A673 (cell line): ENCODE measurements at regions not wholly inside any gene's neighbourhood (a gene's known extent, or its start where the extent isn't known, plus 50 kb on each side); places are given as distances from the start of the nearest gene placed in this dataset.

ENCODE experiments used
- BruUV-seq: library from RNA; stranded (reverse); fragments of 400-500 nt; replicated peaks from 2 replicates; lab custom pipeline; 2021; lab: Mats Ljungman, UMichigan
- CTCF ChIA-PET: fragments of 300-600 bp; sonication (Branson Sonifier 250); formaldehyde crosslinking; loops from one replicate; lab custom pipeline; 2022; ENCODE audit warnings: antibody characterized with exemption; lab: Charles Lee
- POLR2A ChIA-PET: fragments of 300-600 bp; sonication (Branson Sonifier 250); formaldehyde crosslinking; loops from one replicate; lab custom pipeline; 2022; ENCODE audit warnings: antibody characterized with exemption; ENCODE audit not compliant: low non-redundant PET; lab: Charles Lee
- DNase-seq: peaks from one replicate; pipeline ENCODE4 v3.0.0-alpha.2; 2015; ENCODE audit warnings: low spot score
- H3K27ac ChIP-seq: fragments of 200-600 bp; sonication (generic); 2 replicates; pipeline ENCODE4 v1.5.1; 2016; ENCODE audit warnings: mixed run types, low read depth, mild to moderate bottlenecking, mixed read lengths, antibody characterized with exemption, low read length; ENCODE audit not compliant: poor library complexity, severe bottlenecking
- H3K27me3 ChIP-seq: fragments of 200-600 bp; sonication (generic); replicated peaks from 2 replicates; pipeline ENCODE4 v1.6.1; 2017; ENCODE audit warnings: mixed run types, low read depth, mild to moderate bottlenecking, mixed read lengths, antibody characterized with exemption, low read length; ENCODE audit not compliant: insufficient read depth, poor library complexity
- H3K36me3 ChIP-seq: fragments of 200-600 bp; sonication (generic); 2 replicates; pipeline ENCODE4 v1.6.1; 2016; ENCODE audit warnings: mixed run types, mild to moderate bottlenecking, mixed read lengths, antibody characterized with exemption, low read length; ENCODE audit not compliant: insufficient read depth, poor library complexity, severe bottlenecking
- H3K4me1 ChIP-seq: fragments of 200-600 bp; sonication (generic); 2 replicates; pipeline ENCODE4 v1.6.1; 2017; ENCODE audit warnings: mixed run types, mild to moderate bottlenecking, mixed read lengths, antibody characterized with exemption, low read length; ENCODE audit not compliant: insufficient read depth, poor library complexity, severe bottlenecking
- H3K4me3 ChIP-seq: fragments of 200-600 bp; sonication (generic); 2 replicates; pipeline ENCODE4 v1.5.1; 2016; ENCODE audit warnings: low read depth, mixed run types, mild to moderate bottlenecking, mixed read lengths, low read length; ENCODE audit not compliant: poor library complexity, severe bottlenecking
- H3K9me3 ChIP-seq: fragments of 200-600 bp; sonication (generic); 2 replicates; pipeline ENCODE4 v1.6.1; 2016; ENCODE audit warnings: mixed run types, low read depth, mild to moderate bottlenecking, mixed read lengths, antibody characterized with exemption, low read length; ENCODE audit not compliant: poor library complexity, severe bottlenecking
- EZH2 ChIP-seq: fragments of 200-600 bp; sonication (generic); IDR thresholded peaks from 2 replicates; pipeline ENCODE4 v1.6.1; 2017; ENCODE audit warnings: borderline replicate concordance, low read depth, mild to moderate bottlenecking, mixed read lengths, antibody characterized with exemption, low read length; ENCODE audit not compliant: poor library complexity, severe bottlenecking
- intact Hi-C: fragments of 100-400 bp; cut with micrococcal nuclease; formaldehyde crosslinking; loops from one replicate; pipeline ENCODE4 v1.10.0; 2022; ENCODE audit not compliant: unreplicated experiment
- TF ChIP-seq, protein P1 (sequence below): fragments of 300-800, 200-600 bp; sonication (generic); conservative IDR thresholded peaks from 2 replicates; pipeline ENCODE4 v1.5.1; 2017; ENCODE audit warnings: low read depth, mild to moderate bottlenecking, antibody characterized with exemption, low read length, moderate library complexity, mixed read lengths

DNA sequence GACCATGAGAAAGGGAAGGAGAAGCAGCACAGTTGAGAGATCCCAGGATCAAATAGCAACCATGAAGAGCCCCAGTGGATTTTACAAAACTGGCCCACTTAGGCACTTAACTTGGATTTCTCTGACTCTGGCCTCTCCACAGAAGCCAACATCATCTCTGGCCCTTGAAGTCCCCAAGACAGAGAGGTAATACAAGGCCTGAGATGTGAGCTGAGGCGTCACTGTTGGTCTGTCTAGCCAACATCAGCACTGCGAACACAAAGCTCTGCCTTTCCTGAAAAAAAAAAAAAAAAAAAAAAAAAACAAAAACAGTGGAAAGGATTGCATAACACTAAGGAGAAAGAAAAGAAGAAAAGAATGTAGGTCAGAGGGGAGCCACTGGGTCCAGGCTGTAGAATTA lies 378.3 kb downstream of the BRINP1 start:
- no peak for TF ChIP-seq EZH2
- TF ChIP-seq, protein P1, sequence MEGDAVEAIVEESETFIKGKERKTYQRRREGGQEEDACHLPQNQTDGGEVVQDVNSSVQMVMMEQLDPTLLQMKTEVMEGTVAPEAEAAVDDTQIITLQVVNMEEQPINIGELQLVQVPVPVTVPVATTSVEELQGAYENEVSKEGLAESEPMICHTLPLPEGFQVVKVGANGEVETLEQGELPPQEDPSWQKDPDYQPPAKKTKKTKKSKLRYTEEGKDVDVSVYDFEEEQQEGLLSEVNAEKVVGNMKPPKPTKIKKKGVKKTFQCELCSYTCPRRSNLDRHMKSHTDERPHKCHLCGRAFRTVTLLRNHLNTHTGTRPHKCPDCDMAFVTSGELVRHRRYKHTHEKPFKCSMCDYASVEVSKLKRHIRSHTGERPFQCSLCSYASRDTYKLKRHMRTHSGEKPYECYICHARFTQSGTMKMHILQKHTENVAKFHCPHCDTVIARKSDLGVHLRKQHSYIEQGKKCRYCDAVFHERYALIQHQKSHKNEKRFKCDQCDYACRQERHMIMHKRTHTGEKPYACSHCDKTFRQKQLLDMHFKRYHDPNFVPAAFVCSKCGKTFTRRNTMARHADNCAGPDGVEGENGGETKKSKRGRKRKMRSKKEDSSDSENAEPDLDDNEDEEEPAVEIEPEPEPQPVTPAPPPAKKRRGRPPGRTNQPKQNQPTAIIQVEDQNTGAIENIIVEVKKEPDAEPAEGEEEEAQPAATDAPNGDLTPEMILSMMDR: no peak
- H3K4me3 ChIP-seq: no peak overlapping the region
- no peaks in the 10 kb centered on the region for H3K4me1 ChIP-seq
- intact Hi-C loops: no loop called here
- ChIA-PET CTCF (no interaction called here), POLR2A (no interaction called here)
- no peaks in the 10 kb centered on the region for H3K36me3 ChIP-seq
- BruUV-seq: no TSS peak
- H3K27me3 ChIP-seq: no peaks in the 10 kb centered on the region
- no peak overlapping the region for H3K27ac ChIP-seq
- peaks cover 4% of the 10 kb centered on the region for H3K9me3 ChIP-seq
- no peak for DNase-seq

DNA sequence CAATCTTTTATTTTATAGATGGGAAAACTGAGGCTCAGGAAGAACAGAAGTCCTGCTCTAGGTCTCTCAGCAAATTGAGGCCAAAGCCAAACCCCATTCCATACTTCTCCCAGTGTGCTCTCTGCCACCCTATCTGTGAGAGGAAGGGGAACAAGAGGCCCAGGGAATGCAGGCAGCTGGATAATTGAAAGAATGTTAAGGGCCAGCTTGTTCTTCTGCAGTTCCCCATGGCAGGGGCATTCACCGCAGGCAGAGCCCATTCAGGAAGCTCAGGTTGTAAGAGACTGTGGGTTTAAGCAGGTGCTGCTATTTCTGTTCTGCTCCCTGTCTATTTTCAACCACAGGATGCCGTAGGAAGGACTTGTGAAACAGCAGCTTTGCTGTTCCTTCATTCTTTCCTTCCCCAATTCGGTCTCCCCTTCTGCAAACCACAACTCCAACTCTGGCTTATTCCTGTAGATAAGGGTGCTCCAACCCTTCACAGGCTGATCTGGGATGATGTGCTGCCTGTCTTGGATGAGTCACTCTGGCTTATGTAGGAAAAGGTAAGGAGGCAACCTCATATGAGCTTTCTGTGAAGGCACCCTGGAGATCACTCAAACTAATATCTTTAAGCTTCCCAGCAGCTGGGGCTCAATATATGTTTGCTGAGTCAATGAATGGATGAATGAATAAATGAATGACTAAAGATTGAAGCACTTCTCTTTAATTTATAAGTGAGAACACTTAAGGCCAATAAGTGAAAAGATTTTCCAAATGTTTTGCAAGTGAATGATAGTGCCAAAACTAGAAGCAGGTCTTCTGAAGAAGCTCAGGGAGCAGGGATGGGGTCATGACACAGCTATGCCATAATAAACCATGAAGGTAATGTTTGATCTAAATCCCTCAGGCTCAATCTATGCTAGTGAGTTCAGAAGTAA lies 377.6 kb downstream of the BRINP1 start:
- Histone ChIP-seq H3K4me1 (no peaks in the 10 kb centered on the region), H3K4me3 (no peak overlapping the region), H3K36me3 (no peaks in the 10 kb centered on the region), H3K9me3 (peaks cover 4% of the 10 kb centered on the region), H3K27me3 (no peaks in the 10 kb centered on the region), H3K27ac (no peak overlapping the region)
- BruUV-seq: no TSS peak
- TF ChIP-seq, protein P1: no peak
- no peak for TF ChIP-seq EZH2
- intact Hi-C loops: no loop called here
- no peak for DNase-seq
- ChIA-PET POLR2A (no interaction called here), CTCF (no interaction called here)

DNA sequence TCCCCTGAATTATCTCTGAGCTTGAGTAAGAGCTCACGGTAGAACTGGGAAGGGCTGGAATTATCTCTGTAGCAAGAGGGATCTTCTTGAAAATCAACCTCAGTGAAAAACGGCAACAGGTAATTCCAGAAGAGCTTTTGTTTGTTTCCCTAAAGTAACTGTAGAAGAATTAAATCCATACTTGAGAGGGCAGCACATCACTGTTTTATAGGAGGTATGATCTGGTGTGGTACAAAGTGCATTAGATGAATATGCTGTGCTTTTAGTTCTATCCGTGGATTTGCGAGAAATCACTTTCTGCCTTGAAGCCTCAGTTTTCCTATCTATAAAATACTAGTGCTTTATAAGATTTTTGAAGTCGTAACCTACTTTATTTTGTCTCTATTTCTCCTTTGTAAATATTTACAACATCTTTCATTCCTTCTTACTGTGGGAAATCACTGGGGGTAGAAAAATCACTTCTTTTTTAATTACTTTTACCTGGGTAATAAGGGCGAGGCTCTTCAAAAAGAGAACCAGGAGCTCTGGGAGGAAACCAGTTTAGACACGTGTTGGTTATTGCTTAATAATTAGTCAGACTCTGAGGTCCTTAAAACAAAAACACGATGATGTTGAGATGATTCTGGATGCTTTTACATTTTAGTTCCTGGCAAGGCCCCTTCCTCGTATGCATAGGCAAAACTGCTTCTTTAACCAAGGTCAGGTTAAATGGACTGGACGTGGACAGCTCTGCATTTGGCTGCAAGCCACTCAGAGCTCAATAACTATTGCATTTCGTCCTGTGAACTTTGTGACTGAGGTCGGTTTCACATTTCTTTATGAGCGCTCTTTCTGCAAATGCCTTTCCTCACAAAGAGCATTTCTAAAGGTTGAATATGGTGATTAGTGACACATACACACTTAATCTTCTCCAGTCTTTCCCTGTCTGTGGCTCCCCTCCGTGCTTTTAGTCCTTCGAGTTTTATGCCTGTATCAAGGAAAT lies 376.1 kb downstream of the BRINP1 start:
- BruUV-seq: no TSS peak
- TF ChIP-seq EZH2: no peak
- TF ChIP-seq, protein P1: no peak
- H3K4me3 ChIP-seq: no peak overlapping the region
- H3K27ac ChIP-seq: no peak overlapping the region
- no peak for DNase-seq
- ChIA-PET POLR2A (no interaction called here), CTCF (no interaction called here)
- H3K36me3 ChIP-seq: no peaks in the 10 kb centered on the region
- intact Hi-C loops: no loop called here
- H3K27me3 ChIP-seq: no peaks in the 10 kb centered on the region
- H3K9me3 ChIP-seq: peaks cover 4% of the 10 kb centered on the region
- no peaks in the 10 kb centered on the region for H3K4me1 ChIP-seq
